ENCODE measurements at regions not wholly inside any gene's neighbourhood (a gene's known extent, or its start where the extent isn't known, plus 50 kb on each side); places are given as distances from the start of the nearest gene placed in this dataset.
"Not testable (repeated sequence)": the region's sequence is repeated elsewhere in the genome, so short reads cannot be mapped to it uniquely, and the experiment has no call there.

- no peak overlapping the region for H3K27ac ChIP-seq
- TF ChIP-seq, protein P1, sequence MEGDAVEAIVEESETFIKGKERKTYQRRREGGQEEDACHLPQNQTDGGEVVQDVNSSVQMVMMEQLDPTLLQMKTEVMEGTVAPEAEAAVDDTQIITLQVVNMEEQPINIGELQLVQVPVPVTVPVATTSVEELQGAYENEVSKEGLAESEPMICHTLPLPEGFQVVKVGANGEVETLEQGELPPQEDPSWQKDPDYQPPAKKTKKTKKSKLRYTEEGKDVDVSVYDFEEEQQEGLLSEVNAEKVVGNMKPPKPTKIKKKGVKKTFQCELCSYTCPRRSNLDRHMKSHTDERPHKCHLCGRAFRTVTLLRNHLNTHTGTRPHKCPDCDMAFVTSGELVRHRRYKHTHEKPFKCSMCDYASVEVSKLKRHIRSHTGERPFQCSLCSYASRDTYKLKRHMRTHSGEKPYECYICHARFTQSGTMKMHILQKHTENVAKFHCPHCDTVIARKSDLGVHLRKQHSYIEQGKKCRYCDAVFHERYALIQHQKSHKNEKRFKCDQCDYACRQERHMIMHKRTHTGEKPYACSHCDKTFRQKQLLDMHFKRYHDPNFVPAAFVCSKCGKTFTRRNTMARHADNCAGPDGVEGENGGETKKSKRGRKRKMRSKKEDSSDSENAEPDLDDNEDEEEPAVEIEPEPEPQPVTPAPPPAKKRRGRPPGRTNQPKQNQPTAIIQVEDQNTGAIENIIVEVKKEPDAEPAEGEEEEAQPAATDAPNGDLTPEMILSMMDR (conservative IDR thresholded peaks at IDR 0.05): no peak
- no peak for TF ChIP-seq ZFX (IDR thresholded peaks at IDR 0.05)
Observed at GRCh38 chr13:81199956-81200355, 859.0 kb upstream of the SPRY2 start.

GRCh38 chr13:81197966-81198365, 857.0 kb upstream of the SPRY2 start:
- H3K27ac ChIP-seq: no peak overlapping the region
- TF ChIP-seq, protein P1 (conservative IDR thresholded peaks at IDR 0.05): no peak
- TF ChIP-seq ZFX (IDR thresholded peaks at IDR 0.05): no peak

DNA sequence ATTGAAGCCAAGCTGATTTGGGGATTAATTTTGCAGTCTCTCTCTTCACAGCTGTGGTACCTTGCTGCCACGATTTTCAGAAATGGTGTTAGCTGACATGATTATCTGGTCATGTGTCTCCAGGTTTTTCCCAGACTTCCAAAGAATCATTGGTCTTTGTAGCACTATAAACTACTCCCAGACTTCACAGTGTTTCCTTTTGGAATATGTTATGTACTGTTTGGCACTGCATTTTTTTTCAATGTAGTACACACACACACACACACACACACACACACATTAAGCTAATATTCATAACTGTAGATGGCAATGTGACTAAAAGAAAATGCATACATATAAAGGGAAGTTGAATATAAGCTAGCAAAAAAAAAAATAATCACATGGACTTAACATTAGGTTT, 856.6 kb upstream of the SPRY2 start:
- H3K27ac ChIP-seq: no peak overlapping the region
- TF ChIP-seq, protein P1 (conservative IDR thresholded peaks at IDR 0.05): no peak
- no peak for TF ChIP-seq ZFX (IDR thresholded peaks at IDR 0.05)

DNA sequence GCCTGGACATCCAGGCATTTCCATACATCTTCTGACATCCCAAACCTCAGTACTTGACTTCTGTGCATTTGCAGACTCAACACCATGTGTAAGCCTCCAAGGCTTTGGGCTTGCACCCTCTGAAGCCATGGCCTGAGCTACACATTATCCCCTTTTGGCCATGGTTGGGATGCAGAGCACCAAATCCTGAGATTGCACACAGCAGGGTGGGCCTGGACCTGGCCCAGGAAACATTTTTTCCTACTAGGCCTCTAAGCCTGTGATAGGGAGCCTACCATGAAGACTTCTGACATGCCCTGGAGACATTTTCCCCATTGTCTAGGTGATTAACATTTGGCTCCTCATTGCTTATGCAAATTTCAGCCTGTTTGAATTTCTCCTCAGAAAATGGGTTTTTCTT, 853.4 kb upstream of the SPRY2 start:
- TF ChIP-seq, protein P1 (conservative IDR thresholded peaks at IDR 0.05): no peak
- TF ChIP-seq ZFX (IDR thresholded peaks at IDR 0.05): no peak

DNA sequence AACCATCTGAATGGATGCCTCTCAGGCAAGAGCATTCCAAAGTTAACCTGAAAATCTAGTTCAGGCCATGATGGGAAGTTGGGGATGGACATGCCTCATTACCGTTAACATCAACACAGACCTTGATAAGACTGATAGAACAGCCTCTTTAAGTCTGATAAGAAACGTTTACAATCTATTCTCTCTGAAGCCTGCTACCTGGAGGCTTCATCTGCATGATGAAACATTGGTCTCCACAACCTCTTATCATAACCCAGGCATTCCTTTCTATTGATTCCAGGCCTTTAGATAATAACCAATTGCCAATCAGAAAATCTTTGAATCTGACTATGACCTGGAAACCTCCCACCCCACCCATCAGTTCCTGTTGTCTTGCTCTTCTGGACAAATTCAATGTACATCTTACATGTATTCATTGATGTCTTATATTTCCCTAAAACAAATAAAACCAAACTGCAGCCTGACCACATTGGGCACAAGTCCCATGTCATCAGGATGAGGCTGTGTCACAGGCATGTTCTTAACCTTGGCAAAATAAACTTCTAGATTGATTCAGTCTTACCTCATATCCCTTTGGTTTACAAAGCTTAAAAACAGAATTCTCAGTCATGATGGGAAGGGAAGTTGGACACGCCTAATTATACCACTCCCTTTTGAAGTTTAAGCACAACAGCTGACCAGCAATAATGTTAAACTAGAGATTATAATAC, 843.8 kb upstream of the SPRY2 start:
- H3K27ac ChIP-seq: no peak overlapping the region

More for the DNA sequence above, 853.4 kb upstream of the SPRY2 start:
- no peak overlapping the region for H3K27ac ChIP-seq

DNA sequence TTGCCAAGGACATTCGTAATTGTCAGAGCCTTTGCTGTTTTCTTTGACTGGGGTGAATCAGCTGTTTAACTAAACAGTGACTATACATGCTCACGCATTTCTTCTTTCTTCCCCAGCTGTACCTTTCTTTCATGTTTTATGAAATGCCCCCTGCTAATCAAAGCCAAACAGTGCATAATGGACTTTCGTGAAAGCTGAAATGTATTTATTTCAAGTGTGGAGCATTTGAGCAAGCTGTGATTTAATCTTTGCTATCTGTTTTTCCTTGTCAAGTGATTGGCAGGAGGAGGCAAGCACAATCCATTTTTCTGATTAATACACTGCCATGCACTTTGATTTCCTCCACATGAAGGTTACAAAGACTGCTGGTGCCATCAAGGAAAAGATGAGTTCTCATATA, 831.7 kb upstream of the SPRY2 start:
- TF ChIP-seq, protein P1 (conservative IDR thresholded peaks at IDR 0.05): no peak
- no peak for TF ChIP-seq ZFX (IDR thresholded peaks at IDR 0.05)
- H3K27ac ChIP-seq: no peak overlapping the region

More for the DNA sequence above, 843.8 kb upstream of the SPRY2 start:
- no peak for TF ChIP-seq ZFX (IDR thresholded peaks at IDR 0.05)
- TF ChIP-seq, protein P1 (conservative IDR thresholded peaks at IDR 0.05): no peak

- H3K27ac ChIP-seq: no peak overlapping the region
- TF ChIP-seq ZFX (IDR thresholded peaks at IDR 0.05): no peak
- TF ChIP-seq, protein P1 (conservative IDR thresholded peaks at IDR 0.05): peak; percentile 74
Observed at GRCh38 chr13:81171065-81171647, 830.2 kb upstream of the SPRY2 start.

GRCh38 chr13:81163823-81164222, 822.9 kb upstream of the SPRY2 start:
- H3K27ac ChIP-seq: not testable (repeated sequence)
